H1 (cell line): ENCODE measurements at regions not wholly inside any gene's neighbourhood (a gene's known extent, or its start where the extent isn't known, plus 50 kb on each side); places are given as distances from the start of the nearest gene placed in this dataset.

Source experiments
- CHD2 ChIP-seq: IDR thresholded peaks from 2 replicates; pipeline ENCODE4 v1.6.1; 2012; ENCODE audit warnings: low read length, improper control_type of control experiment
- CTCF ChIP-seq, 3 experiments: IDR thresholded peaks; 1 replicate in 2 of 3; 2 replicates in 1 of 3; pipeline versions ENCODE4 v1.5.1 to v1.6.1; 2011; ENCODE audit warnings: low read length in 3 of 3, mild to moderate bottlenecking in 3 of 3, inconsistent platforms in 2 of 3, low read depth in 1 of 3, moderate library complexity in 1 of 3; ENCODE audit not compliant: insufficient read depth in 1 of 3; ENCODE audit errors: control extremely low read depth in 1 of 3
- HDAC6 ChIP-seq: IDR thresholded peaks from one replicate; pipeline ENCODE4 v1.7.1; 2012; ENCODE audit warnings: low read depth, mild to moderate bottlenecking, inconsistent platforms, low read length, moderate library complexity
- MAFK ChIP-seq: IDR thresholded peaks from 2 replicates; pipeline ENCODE4 v1.6.1; 2012; ENCODE audit warnings: low read depth, mild to moderate bottlenecking, improper control_type of control experiment, low read length
- PHF8 ChIP-seq: fragments of 200-600 bp; sonication (generic); conservative IDR thresholded peaks from 2 replicates; pipeline ENCODE4 v1.7.1; 2012; ENCODE audit warnings: low read depth, mild to moderate bottlenecking, inconsistent platforms, low read length, moderate library complexity
- POLR2AphosphoS5 ChIP-seq: IDR thresholded peaks from 2 replicates; pipeline ENCODE4 v1.6.1; 2011; ENCODE audit warnings: low read depth, low read length

- TF ChIP-seq CTCF (IDR thresholded peaks at IDR 0.05; ENCODE audit: control extremely low read depth in 1 of 3, insufficient read depth in 1 of 3, low read depth in 1 of 3, low read length in 3 of 3) (no peak), PHF8 (no peak), HDAC6 (no peak), MAFK (no peak), POLR2AphosphoS5 (no peak), CHD2 (no peak)
Measured at GRCh38 chr12:28878629-28879028, 270.4 kb upstream of the FAR2 start (continued).
